Activated T-helper 2 cell treated with anti-CD3 and anti-CD28 coated beads, Interferon-gamma antibody, Interleukin-2, Interleukin-4, amounts not matched to agents 10 μg/mL and 5 μg/mL and 100 μg/mL, durations not matched to agents 14 hours and 24 hours and 36 hours (primary cell): ENCODE measurements at regions not wholly inside any gene's neighbourhood (a gene's known extent, or its start where the extent isn't known, plus 50 kb on each side); places are given as distances from the start of the nearest gene placed in this dataset.

Experiments
- DNase-seq: peaks from one replicate; pipeline ENCODE4 v3.0.0; 2021; ENCODE audit warnings: low spot score
- H3K27ac Mint-ChIP-seq: one replicate; pipeline ENCODE4 v1.8.0; 2021; ENCODE audit warnings: mixed read lengths
- H3K27me3 Mint-ChIP-seq: one replicate; pipeline ENCODE4 v1.8.0; 2021; ENCODE audit warnings: low read depth, mixed read lengths
- H3K36me3 Mint-ChIP-seq: one replicate; pipeline ENCODE4 v1.8.0; 2021; ENCODE audit warnings: low read depth, mixed read lengths
- H3K4me1 Mint-ChIP-seq: one replicate; pipeline ENCODE4 v1.8.0; 2021; ENCODE audit warnings: low read depth, mixed read lengths
- H3K4me3 Mint-ChIP-seq: one replicate; pipeline ENCODE4 v1.8.0; 2021; ENCODE audit warnings: low read depth, mild to moderate bottlenecking, moderate library complexity, mixed read lengths
- H3K9me3 Mint-ChIP-seq: one replicate; pipeline ENCODE4 v1.8.0; 2021; ENCODE audit warnings: mixed read lengths
- intact Hi-C: fragments of 100-400 bp; cut with micrococcal nuclease; formaldehyde crosslinking; loops from one replicate; pipeline ENCODE4 v1.15.1; 2023

DNA sequence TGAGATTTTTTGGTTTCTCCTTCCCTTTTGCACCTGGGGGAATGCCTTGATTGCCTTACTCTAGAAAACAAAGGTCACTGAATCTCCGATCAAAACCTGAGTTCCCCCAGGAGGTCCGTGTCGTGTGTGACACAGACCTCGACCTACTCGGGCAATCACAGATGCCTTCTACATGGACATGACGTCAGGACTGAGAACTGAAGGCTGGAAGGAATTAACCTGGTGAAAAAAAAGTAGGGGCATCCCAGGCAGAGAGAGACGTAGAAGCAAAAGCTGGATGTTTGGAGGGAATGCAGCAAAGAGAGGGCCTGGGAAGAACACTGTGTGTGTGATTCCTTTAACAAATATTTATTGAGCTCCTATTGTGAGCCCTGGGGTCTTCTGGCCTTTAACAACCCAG is 178.0 kb downstream of the PRDM2 start:
- H3K4me1 Mint-ChIP-seq = no peaks in the 10 kb centered on the region
- peaks cover 2% of the 10 kb centered on the region for H3K27me3 Mint-ChIP-seq
- no peak overlapping the region for H3K4me3 Mint-ChIP-seq
- no peaks in the 10 kb centered on the region for H3K36me3 Mint-ChIP-seq
- H3K9me3 Mint-ChIP-seq = no peaks in the 10 kb centered on the region
- no peak overlapping the region for H3K27ac Mint-ChIP-seq
- intact Hi-C loops = no loop called here
- no peak for DNase-seq

DNA sequence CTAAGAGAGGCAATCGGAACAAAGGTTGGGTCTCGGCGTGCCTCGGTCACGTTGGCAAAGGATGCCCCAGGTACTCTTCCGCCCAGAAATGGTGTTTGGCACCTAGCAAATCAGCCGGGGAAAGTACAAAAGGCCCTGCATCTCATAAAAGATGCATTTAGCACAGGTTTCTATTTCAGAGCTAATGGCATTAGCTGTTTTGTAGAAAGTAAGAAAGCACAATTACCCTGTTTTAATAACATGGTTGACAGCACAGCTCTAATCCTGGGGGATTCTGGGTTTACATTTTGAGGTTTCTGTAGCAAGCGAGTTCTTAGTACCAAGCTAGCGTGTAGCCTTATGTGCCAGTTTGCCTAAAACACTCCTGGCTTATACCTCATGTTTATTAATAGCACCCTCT is 178.5 kb downstream of the PRDM2 start:
- no peak overlapping the region for H3K27ac Mint-ChIP-seq
- DNase-seq = no peak
- intact Hi-C loops = no loop called here
- no peaks in the 10 kb centered on the region for H3K9me3 Mint-ChIP-seq
- no peaks in the 10 kb centered on the region for H3K4me1 Mint-ChIP-seq
- H3K27me3 Mint-ChIP-seq = peaks cover 2% of the 10 kb centered on the region
- H3K4me3 Mint-ChIP-seq = no peak overlapping the region
- H3K36me3 Mint-ChIP-seq = no peaks in the 10 kb centered on the region

DNA sequence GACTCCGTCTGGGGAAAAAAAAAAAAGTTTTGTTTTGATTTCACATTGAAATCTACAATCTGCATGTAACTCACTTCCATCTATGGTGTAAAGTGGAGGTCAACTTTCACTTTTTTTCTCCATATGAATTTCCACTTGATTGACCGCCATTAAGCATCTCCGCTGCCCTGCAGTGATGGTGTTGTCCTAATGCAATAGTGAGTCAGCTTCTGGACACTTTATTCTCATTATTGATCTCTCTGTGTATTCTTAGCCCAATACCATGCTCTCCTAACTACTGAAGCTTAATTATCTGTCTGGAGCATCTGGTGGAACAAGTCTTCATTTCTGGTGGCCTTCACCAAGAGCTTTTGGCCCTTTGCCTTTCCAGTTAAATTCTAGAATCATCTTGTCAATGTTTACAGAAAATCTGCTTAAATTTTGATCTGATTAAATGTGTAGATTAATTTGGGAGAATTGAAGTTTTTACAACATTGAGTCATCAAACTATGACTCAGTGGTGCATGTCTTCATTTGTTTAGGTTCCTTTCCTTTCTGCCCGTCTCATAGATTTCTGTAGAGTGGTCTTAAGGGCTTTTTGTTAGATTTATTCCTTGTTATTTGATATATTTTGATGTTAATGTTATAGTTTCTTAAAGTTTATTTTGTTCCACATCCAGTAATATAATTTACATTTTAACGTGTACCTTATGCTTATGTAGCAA is 181.5 kb downstream of the PRDM2 start:
- no peak overlapping the region for H3K4me3 Mint-ChIP-seq
- H3K4me1 Mint-ChIP-seq = no peaks in the 10 kb centered on the region
- intact Hi-C loops = no loop called here
- no peak for DNase-seq
- peaks cover 2% of the 10 kb centered on the region for H3K27me3 Mint-ChIP-seq
- H3K9me3 Mint-ChIP-seq = no peaks in the 10 kb centered on the region
- no peak overlapping the region for H3K27ac Mint-ChIP-seq
- H3K36me3 Mint-ChIP-seq = no peaks in the 10 kb centered on the region

DNA sequence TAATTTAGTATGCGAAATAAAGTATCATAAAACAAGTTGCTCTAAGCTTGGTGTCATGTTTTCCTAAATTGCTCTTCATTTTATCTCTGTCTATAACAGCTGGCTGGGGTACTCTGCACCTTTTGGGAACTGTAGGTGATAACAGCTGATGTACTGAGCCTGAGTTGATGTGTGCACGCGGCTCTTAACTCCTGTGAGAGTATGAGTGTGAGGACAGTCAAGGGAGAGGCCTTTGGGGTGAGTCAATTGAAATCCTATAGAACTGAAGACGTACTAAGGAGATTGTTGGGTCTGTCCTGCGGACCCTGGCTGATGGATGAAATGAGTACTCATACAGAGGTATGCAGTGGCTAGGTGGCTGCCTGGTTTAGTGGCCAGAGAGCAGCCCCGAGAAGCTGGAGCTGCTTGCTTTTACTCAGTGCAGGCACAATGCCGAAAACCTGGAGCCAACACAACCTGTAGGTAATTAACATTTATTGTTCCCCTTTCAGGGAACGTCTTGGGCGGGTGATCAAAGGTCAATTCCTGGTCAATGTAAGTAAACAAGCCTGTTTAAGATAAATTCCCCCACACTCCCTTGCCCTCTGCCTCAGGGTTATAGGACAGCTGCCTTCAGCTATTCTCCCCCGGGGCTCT is 188.5 kb downstream of the PRDM2 start:
- H3K4me1 Mint-ChIP-seq = no peaks in the 10 kb centered on the region
- H3K27me3 Mint-ChIP-seq = peaks cover 24% of the 10 kb centered on the region
- no peak for DNase-seq
- no peaks in the 10 kb centered on the region for H3K36me3 Mint-ChIP-seq
- H3K27ac Mint-ChIP-seq = no peak overlapping the region
- H3K4me3 Mint-ChIP-seq = no peak overlapping the region
- intact Hi-C loops = no loop called here
- H3K9me3 Mint-ChIP-seq = no peaks in the 10 kb centered on the region

DNA sequence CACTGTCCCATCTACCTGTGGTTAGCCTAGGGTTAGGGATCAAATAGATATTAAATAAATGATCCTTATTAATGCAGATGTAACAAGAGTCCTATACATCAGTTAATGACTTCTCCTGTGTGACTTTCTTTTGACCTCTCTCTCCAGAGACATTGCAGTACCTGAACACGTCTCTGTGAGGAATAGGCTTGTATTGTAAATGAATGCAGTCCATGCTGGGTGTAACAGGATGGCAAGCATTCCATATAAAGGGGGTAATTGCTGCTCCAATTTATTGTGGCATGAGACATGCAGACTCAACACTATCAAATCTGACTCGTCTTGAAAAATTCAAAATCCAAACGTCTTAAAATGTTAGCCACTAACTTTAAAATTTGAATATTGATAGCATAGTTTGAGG is 189.5 kb downstream of the PRDM2 start:
- peaks cover 34% of the 10 kb centered on the region for H3K27me3 Mint-ChIP-seq
- H3K27ac Mint-ChIP-seq = no peak overlapping the region
- no peak for DNase-seq
- intact Hi-C loops = no loop called here
- H3K9me3 Mint-ChIP-seq = no peaks in the 10 kb centered on the region
- H3K36me3 Mint-ChIP-seq = no peaks in the 10 kb centered on the region
- no peak overlapping the region for H3K4me3 Mint-ChIP-seq
- no peaks in the 10 kb centered on the region for H3K4me1 Mint-ChIP-seq

DNA sequence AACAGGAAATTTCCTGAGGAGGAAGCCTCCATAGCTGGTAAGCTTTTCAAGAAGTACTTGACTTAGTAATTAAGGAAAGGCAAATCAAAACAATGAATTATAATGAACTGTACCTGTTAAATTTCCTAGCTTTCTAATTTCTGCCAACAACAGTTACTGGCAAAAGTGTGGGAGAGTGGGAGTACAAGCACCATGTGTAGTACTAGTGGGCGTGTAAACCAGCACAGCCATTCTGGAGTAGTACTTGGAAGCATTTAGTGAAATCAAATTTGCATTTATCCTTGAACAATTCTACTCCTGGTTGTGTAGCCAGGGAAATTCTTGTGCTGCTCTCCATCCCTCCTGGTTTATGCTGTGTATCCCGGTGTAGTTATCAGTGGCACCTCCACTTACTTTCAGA is 190.8 kb downstream of the PRDM2 start:
- H3K4me1 Mint-ChIP-seq = no peaks in the 10 kb centered on the region

DNA sequence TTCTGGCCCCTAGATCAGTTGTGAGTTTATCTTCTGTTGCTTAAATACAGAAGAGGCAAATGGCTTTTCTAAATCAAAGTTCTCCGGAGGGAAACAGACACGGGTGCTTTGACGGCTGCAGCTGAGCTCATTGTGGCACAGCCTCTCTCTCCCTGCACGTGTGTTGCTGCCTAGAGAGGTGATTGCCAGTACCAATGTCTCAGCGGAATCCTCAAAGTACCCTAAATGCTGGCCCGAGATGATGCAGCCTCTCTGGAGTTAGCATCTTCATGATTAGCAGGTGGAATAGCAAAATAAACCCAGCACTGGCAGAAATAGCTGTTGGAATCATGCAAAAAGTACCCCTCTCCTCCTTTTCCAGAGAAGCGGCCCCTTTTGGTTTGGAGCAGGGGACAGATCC is 192.2 kb downstream of the PRDM2 start:
- Mint-ChIP-seq H3K36me3 (no peaks in the 10 kb centered on the region), H3K4me1 (no peaks in the 10 kb centered on the region), H3K4me3 (no peak overlapping the region)

More for the DNA sequence above, 190.8 kb downstream of the PRDM2 start:
- intact Hi-C loops = no loop called here
- H3K9me3 Mint-ChIP-seq = no peaks in the 10 kb centered on the region
- H3K27me3 Mint-ChIP-seq = peaks cover 39% of the 10 kb centered on the region
- no peak for DNase-seq
- no peaks in the 10 kb centered on the region for H3K36me3 Mint-ChIP-seq
- no peak overlapping the region for H3K27ac Mint-ChIP-seq
- no peak overlapping the region for H3K4me3 Mint-ChIP-seq

DNA sequence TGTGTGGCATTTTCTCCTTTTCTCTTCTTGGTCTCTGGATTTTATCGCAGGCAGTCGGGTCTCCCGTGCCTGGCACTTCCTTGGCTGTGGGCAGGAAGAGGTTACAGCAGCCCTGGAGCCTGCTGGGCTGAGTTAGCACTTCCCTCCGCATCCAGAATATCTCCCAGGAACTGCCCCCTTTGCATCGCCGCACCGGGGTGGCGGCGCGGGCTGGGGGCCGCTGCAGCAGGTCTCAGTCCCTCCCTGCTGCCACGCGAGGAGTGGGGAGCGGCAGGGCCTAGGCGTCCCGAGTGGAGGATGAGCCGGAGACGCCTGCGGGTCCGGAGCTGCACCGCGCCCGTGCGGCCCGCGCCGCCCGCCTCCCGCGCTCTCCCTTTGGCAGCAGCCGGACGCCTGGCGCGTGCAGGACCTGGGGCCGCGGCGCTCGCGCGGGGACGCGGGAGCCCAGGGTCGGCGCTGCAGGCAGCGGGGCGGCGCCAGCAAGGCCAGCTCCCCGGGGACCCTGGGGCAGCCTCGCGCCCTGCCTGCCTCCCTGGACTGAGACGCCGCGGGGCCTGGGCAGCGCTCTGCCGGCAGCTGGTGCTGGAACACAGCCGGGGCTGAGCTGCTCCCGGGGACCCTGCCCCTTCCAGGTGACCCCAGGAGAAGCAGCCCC is 192.8 kb downstream of the PRDM2 start:
- Mint-ChIP-seq H3K4me1 (no peaks in the 10 kb centered on the region), H3K4me3 (no peak overlapping the region), H3K27ac (no peak overlapping the region), H3K9me3 (no peaks in the 10 kb centered on the region), H3K27me3 (peaks cover 39% of the 10 kb centered on the region), H3K36me3 (no peaks in the 10 kb centered on the region)
- no peak for DNase-seq
- intact Hi-C loops = no loop called here

More for the DNA sequence above, 192.2 kb downstream of the PRDM2 start:
- no peaks in the 10 kb centered on the region for H3K9me3 Mint-ChIP-seq
- H3K27me3 Mint-ChIP-seq = peaks cover 39% of the 10 kb centered on the region
- intact Hi-C loops = no loop called here
- no peak overlapping the region for H3K27ac Mint-ChIP-seq
- DNase-seq = no peak

DNA sequence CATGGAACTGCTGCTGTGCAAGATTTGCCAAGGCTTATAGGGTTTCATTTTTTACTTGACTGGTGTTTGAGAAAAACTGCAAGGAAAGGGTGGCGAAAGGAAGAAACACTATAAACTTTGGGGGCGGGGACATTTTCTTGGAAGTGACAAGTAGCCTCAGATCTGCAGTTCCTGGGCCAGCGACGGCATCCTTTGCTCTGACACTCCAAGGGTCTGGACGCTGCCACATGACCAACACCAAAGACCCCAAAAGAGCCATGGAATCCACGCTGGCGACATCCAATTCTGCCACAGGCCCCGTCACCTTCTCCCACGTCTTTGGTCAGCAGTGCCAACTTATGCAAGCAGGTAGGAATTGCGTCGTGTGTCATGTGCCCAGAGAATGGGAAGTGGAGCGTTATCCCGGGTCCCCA is 193.4 kb downstream of the PRDM2 start:
- DNase-seq = no peak
- H3K27me3 Mint-ChIP-seq = peaks cover 39% of the 10 kb centered on the region
- no peaks in the 10 kb centered on the region for H3K4me1 Mint-ChIP-seq
- intact Hi-C loops = no loop called here
- no peak overlapping the region for H3K27ac Mint-ChIP-seq
- no peaks in the 10 kb centered on the region for H3K36me3 Mint-ChIP-seq
- H3K4me3 Mint-ChIP-seq = no peak overlapping the region
- H3K9me3 Mint-ChIP-seq = no peaks in the 10 kb centered on the region

DNA sequence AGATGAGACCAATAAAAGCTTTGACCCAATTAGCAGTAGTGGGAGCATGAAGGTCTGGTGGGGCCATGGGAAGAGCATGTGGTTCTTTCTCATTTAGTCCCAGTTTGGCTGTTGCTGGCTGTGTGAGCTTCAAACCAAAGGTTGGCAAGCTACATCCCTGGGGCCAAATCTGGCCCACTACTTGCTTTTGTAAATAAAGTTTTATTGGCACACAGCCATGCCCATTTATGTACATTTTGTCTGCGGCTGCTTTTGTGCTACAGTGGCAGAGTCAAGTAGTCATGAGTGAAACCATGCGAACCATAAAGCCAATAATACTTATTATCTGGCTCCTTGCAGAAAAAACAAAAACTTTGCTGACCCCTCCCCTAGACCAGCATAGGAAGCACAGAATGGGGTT is 196.9 kb downstream of the PRDM2 start:
- Mint-ChIP-seq H3K36me3 (no peaks in the 10 kb centered on the region), H3K9me3 (no peaks in the 10 kb centered on the region), H3K4me1 (no peaks in the 10 kb centered on the region), H3K27me3 (peaks cover 25% of the 10 kb centered on the region), H3K4me3 (no peak overlapping the region), H3K27ac (no peak overlapping the region)
- intact Hi-C loops = no loop called here
- DNase-seq = no peak

DNA sequence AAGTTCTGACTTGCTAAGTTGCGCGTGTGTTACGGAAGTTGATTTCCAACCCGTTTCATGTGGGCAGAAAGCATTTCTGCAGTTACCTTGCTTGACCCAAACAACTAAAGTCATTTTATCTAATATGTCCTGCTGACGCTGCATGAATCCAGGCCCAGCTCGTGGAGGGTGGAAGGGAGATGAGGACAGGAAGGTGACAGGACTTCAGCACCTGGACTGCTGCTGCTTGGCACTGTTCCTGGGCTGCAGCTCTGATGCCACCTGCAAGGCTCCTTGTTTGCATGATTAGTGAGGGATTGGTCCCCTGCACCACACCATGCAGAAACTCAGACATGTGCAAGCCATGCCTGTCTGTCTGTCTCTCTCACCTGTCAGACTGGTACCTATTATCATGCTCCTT is 198.4 kb downstream of the PRDM2 start:
- H3K9me3 Mint-ChIP-seq = no peaks in the 10 kb centered on the region
- H3K36me3 Mint-ChIP-seq = no peaks in the 10 kb centered on the region
- no peak overlapping the region for H3K4me3 Mint-ChIP-seq
- intact Hi-C loops = no loop called here
- no peaks in the 10 kb centered on the region for H3K4me1 Mint-ChIP-seq
- H3K27ac Mint-ChIP-seq = no peak overlapping the region
- no peak for DNase-seq
- H3K27me3 Mint-ChIP-seq = peaks cover 16% of the 10 kb centered on the region

DNA sequence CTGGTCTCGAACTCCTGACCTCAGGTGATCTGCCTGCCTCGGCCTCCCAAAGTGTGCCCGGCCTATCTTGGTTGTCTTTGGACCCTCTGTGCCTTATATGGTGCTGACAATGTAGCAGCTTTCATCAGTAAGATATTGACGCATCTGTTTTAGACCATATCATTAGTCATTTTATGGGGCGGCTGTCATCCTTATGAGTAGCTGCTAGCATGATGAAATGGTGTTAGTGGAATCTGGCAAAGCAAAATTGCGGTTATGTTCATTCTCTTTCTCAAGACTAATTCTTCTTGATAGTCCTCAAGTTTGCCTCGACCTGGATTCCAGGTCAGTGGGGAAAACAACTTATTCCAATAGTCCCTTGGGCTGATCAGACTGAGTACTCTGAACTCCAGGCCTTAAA is 199.9 kb downstream of the PRDM2 start:
- no peaks in the 10 kb centered on the region for H3K4me1 Mint-ChIP-seq
- H3K36me3 Mint-ChIP-seq = no peaks in the 10 kb centered on the region
- H3K9me3 Mint-ChIP-seq = no peaks in the 10 kb centered on the region
- intact Hi-C loops = no loop called here
- H3K27ac Mint-ChIP-seq = no peak overlapping the region
- no peak for DNase-seq
- peaks cover 2% of the 10 kb centered on the region for H3K27me3 Mint-ChIP-seq
- H3K4me3 Mint-ChIP-seq = no peak overlapping the region

DNA sequence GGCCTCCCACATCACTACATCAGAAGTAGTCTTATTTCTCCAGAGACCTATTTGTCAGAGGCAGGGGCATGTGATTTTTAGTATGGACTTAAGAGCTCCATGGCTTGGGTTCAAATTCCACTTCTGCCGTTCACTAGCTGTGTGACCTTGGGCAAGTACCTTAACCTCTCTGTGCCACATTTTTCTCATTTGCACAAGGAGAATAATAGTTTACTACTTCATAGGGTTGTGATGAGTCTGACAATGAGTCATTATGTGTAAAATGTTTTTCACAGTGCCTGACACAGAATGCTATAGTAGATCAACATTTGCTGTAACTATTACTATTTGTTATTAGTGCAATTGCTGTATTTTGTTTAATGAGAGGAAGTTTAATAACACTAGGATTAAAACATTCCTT is 200.6 kb downstream of the PRDM2 start:
- H3K27ac Mint-ChIP-seq = no peak overlapping the region
- no peaks in the 10 kb centered on the region for H3K27me3 Mint-ChIP-seq
- H3K36me3 Mint-ChIP-seq = no peaks in the 10 kb centered on the region
- no peaks in the 10 kb centered on the region for H3K9me3 Mint-ChIP-seq
- H3K4me3 Mint-ChIP-seq = no peak overlapping the region
- no peak for DNase-seq
- intact Hi-C loops = no loop called here
- no peaks in the 10 kb centered on the region for H3K4me1 Mint-ChIP-seq
